ENCODE measurements at regions not wholly inside any gene's neighbourhood (a gene's known extent, or its start where the extent isn't known, plus 50 kb on each side); places are given as distances from the start of the nearest gene placed in this dataset.

GRCh38 chr18:72612894-72613533 lies 68.9 kb upstream of the CBLN2 start:
- no peak for TF ChIP-seq REST (IDR thresholded peaks at IDR 0.05; ENCODE audit: insufficient read depth in 1 of 2, low read depth in 2 of 2, low read length in 2 of 2)
- no peak for TF ChIP-seq TAF1 (IDR thresholded peaks at IDR 0.05; ENCODE audit: borderline replicate concordance, insufficient read depth, low read length)
- no peak for TF ChIP-seq FOXP2 (optimal IDR thresholded peaks at IDR 0.05; ENCODE audit: borderline replicate concordance, extremely low read depth, extremely low read length, insufficient read depth)
- TF ChIP-seq POLR2AphosphoS5 (IDR thresholded peaks at IDR 0.05; ENCODE audit: low read depth, low read length): no peak
- no peak for TF ChIP-seq SIN3A (IDR thresholded peaks at IDR 0.05; ENCODE audit: borderline replicate concordance, insufficient read depth, low read length)

GRCh38 chr18:72605376-72605775 lies 61.2 kb upstream of the CBLN2 start:
- TF ChIP-seq FOXP2 (optimal IDR thresholded peaks at IDR 0.05; ENCODE audit: borderline replicate concordance, extremely low read depth, extremely low read length, insufficient read depth): no peak
- TF ChIP-seq SIN3A (IDR thresholded peaks at IDR 0.05; ENCODE audit: borderline replicate concordance, insufficient read depth, low read length): no peak
- TF ChIP-seq TAF1 (IDR thresholded peaks at IDR 0.05; ENCODE audit: borderline replicate concordance, insufficient read depth, low read length): no peak
- TF ChIP-seq POLR2AphosphoS5 (IDR thresholded peaks at IDR 0.05; ENCODE audit: low read depth, low read length): no peak
- TF ChIP-seq REST (IDR thresholded peaks at IDR 0.05; ENCODE audit: insufficient read depth in 1 of 2, low read depth in 2 of 2, low read length in 2 of 2): no peak

- TF ChIP-seq REST (IDR thresholded peaks at IDR 0.05; ENCODE audit: insufficient read depth in 1 of 2, low read depth in 2 of 2, low read length in 2 of 2): no peak
- no peak for TF ChIP-seq TAF1 (IDR thresholded peaks at IDR 0.05; ENCODE audit: borderline replicate concordance, insufficient read depth, low read length)
- TF ChIP-seq FOXP2 (optimal IDR thresholded peaks at IDR 0.05; ENCODE audit: borderline replicate concordance, extremely low read depth, extremely low read length, insufficient read depth): no peak
- no peak for TF ChIP-seq SIN3A (IDR thresholded peaks at IDR 0.05; ENCODE audit: borderline replicate concordance, insufficient read depth, low read length)
- TF ChIP-seq POLR2AphosphoS5 (IDR thresholded peaks at IDR 0.05; ENCODE audit: low read depth, low read length): no peak
Observed at GRCh38 chr18:72601944-72602343, 57.8 kb upstream of the CBLN2 start.

GRCh38 chr18:72601481-72601880 lies 57.3 kb upstream of the CBLN2 start:
- TF ChIP-seq REST (IDR thresholded peaks at IDR 0.05; ENCODE audit: insufficient read depth in 1 of 2, low read depth in 2 of 2, low read length in 2 of 2): no peak
- TF ChIP-seq TAF1 (IDR thresholded peaks at IDR 0.05; ENCODE audit: borderline replicate concordance, insufficient read depth, low read length): no peak
- no peak for TF ChIP-seq SIN3A (IDR thresholded peaks at IDR 0.05; ENCODE audit: borderline replicate concordance, insufficient read depth, low read length)
- no peak for TF ChIP-seq FOXP2 (optimal IDR thresholded peaks at IDR 0.05; ENCODE audit: borderline replicate concordance, extremely low read depth, extremely low read length, insufficient read depth)
- TF ChIP-seq POLR2AphosphoS5 (IDR thresholded peaks at IDR 0.05; ENCODE audit: low read depth, low read length): no peak
